Liver (tissue), 9 donors: ENCODE measurements at regions not wholly inside any gene's neighbourhood (a gene's known extent, or its start where the extent isn't known, plus 50 kb on each side); places are given as distances from the start of the nearest gene placed in this dataset. TPM values are rescaled to one million over a fixed set of nuclear protein-coding genes. Genes with fewer than 3 reads are reported as not detected.

Source experiments
- DNase-seq: peaks from one replicate; pipeline ENCODE4 v3.0.0-alpha.2; 2017; ENCODE audit warnings: low spot score
- H3K27ac ChIP-seq, 2 donors: one replicate each; pipeline ENCODE4 v1.7.0; 2013; ENCODE audit warnings: inconsistent platforms in 2 of 2, low read length in 2 of 2, control low read depth in 1 of 2, low read depth in 1 of 2, mild to moderate bottlenecking in 1 of 2
- H3K27me3 ChIP-seq, 4 donors: one replicate each; pipeline versions ENCODE4 v1.6.1 to v1.7.0; 2013; ENCODE audit warnings: low read length in 3 of 4, inconsistent platforms in 1 of 4, mild to moderate bottlenecking in 1 of 4, moderate library complexity in 1 of 4; ENCODE audit not compliant: control insufficient read depth in 4 of 4, insufficient read depth in 4 of 4
- H3K36me3 ChIP-seq, 4 donors: one replicate each; pipeline versions ENCODE4 v1.6.1 to v1.7.0; 2013; ENCODE audit warnings: low read length in 3 of 4, mild to moderate bottlenecking in 3 of 4, low read depth in 1 of 4, moderate library complexity in 1 of 4; ENCODE audit not compliant: control insufficient read depth in 4 of 4, insufficient read depth in 3 of 4
- H3K4me1 ChIP-seq, 4 donors: one replicate each; pipeline versions ENCODE4 v1.6.1 to v1.7.0; 2013; ENCODE audit warnings: low read length in 3 of 4, mild to moderate bottlenecking in 3 of 4, moderate library complexity in 1 of 4; ENCODE audit not compliant: control insufficient read depth in 4 of 4, insufficient read depth in 4 of 4
- H3K4me3 ChIP-seq, 3 donors: one replicate each; pipeline versions ENCODE4 v1.6.1 to v1.7.0; 2013; ENCODE audit warnings: low read length in 3 of 3, control low read depth in 1 of 3, low read depth in 1 of 3, mild to moderate bottlenecking in 1 of 3
- H3K9ac ChIP-seq, 2 donors: one replicate each; pipeline ENCODE4 v1.7.0; 2013; ENCODE audit warnings: low read length in 2 of 2, mild to moderate bottlenecking in 2 of 2, moderate library complexity in 2 of 2, control low read depth in 1 of 2, low read depth in 1 of 2
- H3K9me3 ChIP-seq, 4 donors: one replicate each; pipeline versions ENCODE4 v1.6.1 to v1.7.0; 2013; ENCODE audit warnings: low read length in 3 of 4; ENCODE audit not compliant: control insufficient read depth in 4 of 4
- ATF3 ChIP-seq: IDR thresholded peaks from 2 replicates; pipeline ENCODE4 v1.6.1; 2016; ENCODE audit warnings: antibody characterized with exemption
- CTCF ChIP-seq: fragments of 150-350 bp; IDR thresholded peaks from 2 replicates; pipeline ENCODE4 v1.5.1; 2017; ENCODE audit warnings: improper control_type of control experiment, low read depth, low read length; ENCODE audit not compliant: missing input control
- EGR1 ChIP-seq, 2 donors: IDR thresholded peaks; 2 replicates each; pipeline ENCODE4 v1.6.1; 2016 to 2018; ENCODE audit warnings: antibody characterized with exemption in 2 of 2, low read depth in 2 of 2
- FOXA1 ChIP-seq: IDR thresholded peaks from 2 replicates; pipeline ENCODE4 v1.6.1; 2016; ENCODE audit warnings: antibody characterized with exemption
- FOXA2 ChIP-seq: IDR thresholded peaks from 2 replicates; pipeline ENCODE4 v1.6.1; 2016; ENCODE audit warnings: antibody characterized with exemption
- GABPA ChIP-seq, 2 donors: IDR thresholded peaks in 1 of 2; conservative IDR thresholded peaks in 1 of 2; 2 replicates each; pipeline ENCODE4 v1.6.1; 2016; ENCODE audit warnings: antibody characterized with exemption in 2 of 2, mild to moderate bottlenecking in 1 of 2, moderate library complexity in 1 of 2
- HNF4A ChIP-seq, 2 donors: conservative IDR thresholded peaks; 2 replicates each; pipeline ENCODE4 v1.6.1; 2016; ENCODE audit warnings: antibody characterized with exemption in 2 of 2, mild to moderate bottlenecking in 2 of 2
- HNF4G ChIP-seq: IDR thresholded peaks from 2 replicates; pipeline ENCODE4 v1.6.1; 2016; ENCODE audit warnings: antibody characterized with exemption
- JUND ChIP-seq, 2 donors: IDR thresholded peaks; 2 replicates each; pipeline ENCODE4 v1.6.1; 2016; ENCODE audit warnings: antibody characterized with exemption in 2 of 2
- NR2F2 ChIP-seq: IDR thresholded peaks from 2 replicates; pipeline ENCODE4 v1.6.1; 2016; ENCODE audit warnings: antibody characterized with exemption
- RAD21 ChIP-seq, 2 donors: IDR thresholded peaks; 2 replicates each; pipeline ENCODE4 v1.6.1; 2016; ENCODE audit warnings: antibody characterized with exemption in 2 of 2, mild to moderate bottlenecking in 2 of 2
- REST ChIP-seq: IDR thresholded peaks from 2 replicates; pipeline ENCODE4 v1.6.1; 2016; ENCODE audit warnings: antibody characterized with exemption, mild to moderate bottlenecking
- RXRA ChIP-seq, 2 donors: IDR thresholded peaks; 2 replicates each; pipeline ENCODE4 v1.6.1; 2017 to 2018; ENCODE audit warnings: antibody characterized with exemption in 2 of 2, mild to moderate bottlenecking in 1 of 2
- SP1 ChIP-seq: IDR thresholded peaks from 2 replicates; pipeline ENCODE4 v1.6.1; 2018; ENCODE audit warnings: antibody characterized with exemption, mild to moderate bottlenecking
- TAF1 ChIP-seq: conservative IDR thresholded peaks from 2 replicates; pipeline ENCODE4 v1.6.1; 2016; ENCODE audit warnings: antibody characterized with exemption, mild to moderate bottlenecking
- YY1 ChIP-seq: IDR thresholded peaks from 2 replicates; pipeline ENCODE4 v1.6.1; 2016; ENCODE audit warnings: antibody characterized with exemption, mild to moderate bottlenecking
- ZBTB33 ChIP-seq: IDR thresholded peaks from 2 replicates; pipeline ENCODE4 v1.6.1; 2016; ENCODE audit warnings: antibody characterized with exemption
- WGBS: extraction: QIAGEN DNeasy Blood & Tissue Kit; methylation state at CpG from one replicate; pipeline ENCODE4 v1.1.7; 2013; 5-methylcytosine and 5-hydroxymethylcytosine counted together
- small RNA-seq: library from RNA; depleted of rRNA; stranded (forward); fragments of <200 nt; gene quantifications from one replicate; pipeline ENCODE3, GENCODE V24; 2014
- TF ChIP-seq, protein P1 (sequence below): IDR thresholded peaks from 2 replicates; pipeline ENCODE4 v1.6.1; 2016; ENCODE audit warnings: antibody characterized with exemption
- donor health status: healthy.
- donor health status: healthy.
- donor health status: healthy.
- donor health status: healthy.
- donor health status: healthy.

GRCh38 chr11:8858808-8859207, 52.2 kb upstream of the AKIP1 start:
- no peaks in the 10 kb centered on the region for H3K27me3 ChIP-seq
- H3K4me1 ChIP-seq = no peaks in the 10 kb centered on the region
- no peak for TF ChIP-seq ATF3
- no peak for TF ChIP-seq HNF4A (conservative IDR thresholded peaks at IDR 0.05)
- TF ChIP-seq RXRA (IDR thresholded peaks at IDR 0.05) = no peak
- no peak for TF ChIP-seq REST
- TF ChIP-seq NR2F2 = no peak
- TF ChIP-seq ZBTB33 = no peak
- TF ChIP-seq FOXA1 = no peak
- TF ChIP-seq HNF4G = no peak
- TF ChIP-seq, protein P1, sequence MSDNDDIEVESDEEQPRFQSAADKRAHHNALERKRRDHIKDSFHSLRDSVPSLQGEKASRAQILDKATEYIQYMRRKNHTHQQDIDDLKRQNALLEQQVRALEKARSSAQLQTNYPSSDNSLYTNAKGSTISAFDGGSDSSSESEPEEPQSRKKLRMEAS = no peak
- TF ChIP-seq JUND (IDR thresholded peaks at IDR 0.05) = no peak
- TF ChIP-seq GABPA (IDR thresholded peaks at IDR 0.05 in 1 of 2, conservative IDR thresholded peaks at IDR 0.05 in 1 of 2) = no peak
- no peak for TF ChIP-seq YY1
- TF ChIP-seq SP1 = no peak
- TF ChIP-seq EGR1 (IDR thresholded peaks at IDR 0.05; ENCODE audit: low read depth in 2 of 2) = no peak
- no peak for TF ChIP-seq TAF1
- no peak for TF ChIP-seq CTCF
- TF ChIP-seq FOXA2 = no peak
- TF ChIP-seq RAD21 (IDR thresholded peaks at IDR 0.05) = no peak
- 98% methylated on average over 2 of the region's 2 CpGs for WGBS
- H3K27ac ChIP-seq = no peak overlapping the region
- H3K9ac ChIP-seq = no peak overlapping the region
- DNase-seq = no peak
- no peaks in the 10 kb centered on the region for H3K9me3 ChIP-seq
- no peaks in the 10 kb centered on the region for H3K36me3 ChIP-seq
- no peak overlapping the region for H3K4me3 ChIP-seq

Small RNAs in the stretch of these regions (small RNA-seq; reads per million reads assigned to genes)
- not detected for gene RNA5SP330
